ENCODE measurements at regions not wholly inside any gene's neighbourhood (a gene's known extent, or its start where the extent isn't known, plus 50 kb on each side); places are given as distances from the start of the nearest gene placed in this dataset.
"Not testable (repeated sequence)": the region's sequence is repeated elsewhere in the genome, so short reads cannot be mapped to it uniquely, and the experiment has no call there.

DNA sequence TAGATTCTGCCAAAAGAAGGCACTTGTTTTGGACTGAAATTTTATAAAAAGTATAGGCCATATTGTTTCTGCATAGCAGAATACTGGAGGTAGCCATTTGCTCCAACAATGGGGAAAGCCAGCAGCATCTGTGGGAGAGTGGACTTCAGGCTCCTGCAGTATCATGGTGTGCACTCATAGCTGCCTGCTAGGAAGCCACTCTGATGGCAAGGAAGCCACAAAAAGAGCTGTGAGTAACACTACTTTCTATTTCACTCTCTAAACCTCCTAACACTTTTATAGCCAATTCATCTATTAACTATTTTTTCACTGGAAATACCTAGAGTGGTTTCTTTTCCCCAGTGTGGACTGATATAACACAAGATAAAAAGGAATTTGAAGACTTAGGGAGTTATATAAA is 144.4 kb upstream of the KCNJ3 start:
- no peaks in the 10 kb centered on the region for H3K4me1 Mint-ChIP-seq (ENCODE audit: low read depth)
- no peak for DNase-seq
- H3K36me3 Mint-ChIP-seq (ENCODE audit: low read depth) = no peaks in the 10 kb centered on the region
- CTCF ChIA-PET = no interaction called here
- H3K9me3 Mint-ChIP-seq = no peaks in the 10 kb centered on the region
- intact Hi-C loops (cut with micrococcal nuclease) = no loop called here
- no peaks in the 10 kb centered on the region for H3K27me3 Mint-ChIP-seq (ENCODE audit: low read depth)
- H3K4me3 Mint-ChIP-seq = no peak overlapping the region
- H3K27ac Mint-ChIP-seq = no peak overlapping the region

DNA sequence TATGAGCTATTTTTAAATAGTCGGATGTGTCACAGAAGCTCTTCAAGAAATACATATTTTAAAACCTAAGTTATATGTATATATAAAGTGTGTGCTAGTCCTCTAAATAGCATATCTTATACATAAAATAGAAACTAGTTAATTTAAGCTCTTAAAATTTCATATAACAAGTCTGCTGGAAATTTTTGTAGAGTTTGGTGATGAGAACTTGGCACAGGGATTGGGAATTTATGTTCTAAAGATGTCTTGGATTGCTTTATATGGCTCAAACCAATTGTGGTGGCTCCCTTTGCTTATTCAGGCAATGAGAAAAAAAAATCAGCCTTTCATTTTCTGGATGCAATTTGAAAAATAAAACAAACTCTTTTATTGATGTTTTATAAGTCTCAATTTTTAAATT is 142.8 kb upstream of the KCNJ3 start:
- Mint-ChIP-seq H3K27me3 (ENCODE audit: low read depth) (no peaks in the 10 kb centered on the region), H3K36me3 (ENCODE audit: low read depth) (no peaks in the 10 kb centered on the region), H3K4me1 (ENCODE audit: low read depth) (no peaks in the 10 kb centered on the region), H3K9me3 (no peaks in the 10 kb centered on the region), H3K4me3 (no peak overlapping the region), H3K27ac (no peak overlapping the region)
- DNase-seq = no peak
- intact Hi-C loops (cut with micrococcal nuclease) = no loop called here
- CTCF ChIA-PET = no interaction called here

DNA sequence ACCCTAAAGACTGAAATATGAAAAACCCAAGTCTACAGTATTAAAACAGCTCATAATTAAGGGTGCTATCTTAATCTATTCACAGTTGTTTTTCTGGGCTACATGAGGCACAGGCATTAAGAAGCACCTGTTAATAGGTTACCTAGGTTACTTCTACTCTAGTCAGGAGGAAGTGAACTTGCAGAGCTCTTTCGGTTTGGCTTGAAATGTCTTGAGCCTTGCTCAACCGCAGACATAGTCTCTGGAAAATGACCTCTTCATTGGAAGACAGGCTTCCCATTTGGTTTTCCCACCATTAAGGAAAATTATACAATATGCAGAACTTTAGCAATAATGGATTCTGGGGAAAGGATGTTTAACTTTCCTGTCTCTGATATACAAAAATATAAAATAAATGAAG is 142.3 kb upstream of the KCNJ3 start:
- no peak overlapping the region for H3K27ac Mint-ChIP-seq
- H3K36me3 Mint-ChIP-seq (ENCODE audit: low read depth) = no peaks in the 10 kb centered on the region
- no peaks in the 10 kb centered on the region for H3K9me3 Mint-ChIP-seq
- no peak for DNase-seq
- CTCF ChIA-PET = no interaction called here
- intact Hi-C loops (cut with micrococcal nuclease) = no loop called here
- no peaks in the 10 kb centered on the region for H3K27me3 Mint-ChIP-seq (ENCODE audit: low read depth)
- no peaks in the 10 kb centered on the region for H3K4me1 Mint-ChIP-seq (ENCODE audit: low read depth)
- no peak overlapping the region for H3K4me3 Mint-ChIP-seq

DNA sequence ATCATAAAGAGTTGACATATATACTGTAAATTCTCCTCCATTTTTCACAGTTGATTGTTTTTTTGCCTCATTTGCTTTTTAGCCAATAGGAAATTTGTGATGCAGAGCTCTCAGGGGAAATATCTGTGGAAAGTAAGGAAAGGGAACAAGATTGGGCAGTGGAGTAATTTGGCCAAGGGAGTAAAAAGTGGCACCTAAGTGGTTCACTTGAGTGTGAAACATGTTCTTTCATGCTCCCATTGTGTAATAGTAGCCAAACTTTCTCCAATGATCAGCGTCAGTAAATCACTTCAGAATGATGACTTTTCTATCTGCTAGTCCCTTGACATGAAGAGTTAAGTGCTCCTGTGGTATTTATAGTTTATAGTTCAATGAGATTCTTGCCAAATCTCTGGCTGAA is 141.9 kb upstream of the KCNJ3 start:
- intact Hi-C loops (cut with micrococcal nuclease) = no loop called here
- no peak overlapping the region for H3K4me3 Mint-ChIP-seq
- no peaks in the 10 kb centered on the region for H3K9me3 Mint-ChIP-seq
- no peaks in the 10 kb centered on the region for H3K4me1 Mint-ChIP-seq (ENCODE audit: low read depth)
- no peaks in the 10 kb centered on the region for H3K27me3 Mint-ChIP-seq (ENCODE audit: low read depth)
- no peak for DNase-seq
- no peak overlapping the region for H3K27ac Mint-ChIP-seq
- CTCF ChIA-PET = no interaction called here
- H3K36me3 Mint-ChIP-seq (ENCODE audit: low read depth) = no peaks in the 10 kb centered on the region

DNA sequence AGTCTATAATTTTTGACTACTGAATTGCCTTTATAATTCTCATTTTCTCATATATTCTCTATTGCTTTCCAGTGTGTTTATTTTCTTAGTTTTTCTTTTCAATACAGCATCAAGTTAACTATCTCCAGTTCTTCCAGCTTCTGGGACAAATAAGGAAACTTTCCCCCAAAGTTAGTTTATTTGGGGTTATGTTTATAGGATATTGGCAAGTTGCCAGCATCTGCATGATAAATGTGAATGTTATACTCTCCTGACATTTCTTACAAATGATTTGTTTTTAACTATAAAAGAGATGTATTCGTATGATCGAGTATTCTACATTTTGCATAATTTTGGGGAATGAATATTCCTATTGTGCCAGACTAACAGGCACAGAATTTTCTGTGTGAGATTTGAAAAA is 140.6 kb upstream of the KCNJ3 start:
- intact Hi-C loops (cut with micrococcal nuclease) = no loop called here
- Mint-ChIP-seq H3K4me3 (no peak overlapping the region), H3K4me1 (ENCODE audit: low read depth) (no peaks in the 10 kb centered on the region), H3K27ac (no peak overlapping the region), H3K27me3 (ENCODE audit: low read depth) (no peaks in the 10 kb centered on the region), H3K36me3 (ENCODE audit: low read depth) (no peaks in the 10 kb centered on the region), H3K9me3 (no peaks in the 10 kb centered on the region)
- CTCF ChIA-PET = no interaction called here
- no peak for DNase-seq

DNA sequence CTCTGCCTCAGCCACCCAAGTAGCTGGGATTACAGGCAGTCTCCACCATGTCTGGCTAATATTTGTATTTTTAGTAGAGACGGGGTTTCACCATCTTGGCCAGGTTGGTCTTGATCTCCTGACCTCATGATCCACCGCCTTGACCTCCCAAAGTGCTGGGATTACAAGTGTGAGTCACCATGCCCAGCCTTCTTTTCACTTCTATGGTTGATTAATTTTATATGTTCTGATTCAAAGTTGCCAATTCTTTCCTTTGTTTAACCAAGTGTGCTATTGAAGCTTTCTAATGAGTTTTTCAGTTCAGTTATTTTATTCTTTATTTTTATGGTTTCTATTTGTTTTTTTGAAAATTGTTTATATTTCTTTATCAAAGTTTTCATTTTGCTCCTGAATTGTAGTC is 133.1 kb upstream of the KCNJ3 start:
- Mint-ChIP-seq H3K4me3 (no peak overlapping the region), H3K27me3 (ENCODE audit: low read depth) (no peaks in the 10 kb centered on the region), H3K9me3 (peaks cover 14% of the 10 kb centered on the region), H3K27ac (no peak overlapping the region), H3K4me1 (ENCODE audit: low read depth) (no peaks in the 10 kb centered on the region), H3K36me3 (ENCODE audit: low read depth) (no peaks in the 10 kb centered on the region)
- intact Hi-C loops (cut with micrococcal nuclease) = no loop called here
- no peak for DNase-seq
- CTCF ChIA-PET = no interaction called here

DNA sequence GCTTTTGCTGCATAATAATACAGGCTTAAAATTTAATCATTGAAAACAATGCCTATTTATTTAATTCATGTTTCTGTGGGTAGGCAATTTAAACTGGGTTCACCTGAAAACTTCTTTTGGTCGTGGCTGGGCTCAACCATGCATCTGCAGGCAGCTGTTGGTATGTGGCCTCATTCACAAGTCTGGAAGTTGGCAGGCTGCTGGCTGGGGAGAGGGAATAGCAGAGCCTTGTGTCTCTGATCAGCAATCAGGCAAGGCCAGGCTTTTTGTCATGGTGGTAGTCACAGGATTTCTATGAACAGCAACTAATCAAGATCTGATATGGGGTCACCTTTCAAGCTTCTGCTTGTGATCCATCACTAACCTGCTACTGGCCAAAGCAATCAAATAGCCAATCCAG is 130.1 kb upstream of the KCNJ3 start:
- Mint-ChIP-seq H3K36me3 (ENCODE audit: low read depth) (no peaks in the 10 kb centered on the region), H3K9me3 (peaks cover 16% of the 10 kb centered on the region), H3K4me1 (ENCODE audit: low read depth) (no peaks in the 10 kb centered on the region), H3K27ac (no peak overlapping the region), H3K4me3 (no peak overlapping the region), H3K27me3 (ENCODE audit: low read depth) (no peaks in the 10 kb centered on the region)
- CTCF ChIA-PET = no interaction called here
- DNase-seq = no peak
- intact Hi-C loops (cut with micrococcal nuclease) = no loop called here

DNA sequence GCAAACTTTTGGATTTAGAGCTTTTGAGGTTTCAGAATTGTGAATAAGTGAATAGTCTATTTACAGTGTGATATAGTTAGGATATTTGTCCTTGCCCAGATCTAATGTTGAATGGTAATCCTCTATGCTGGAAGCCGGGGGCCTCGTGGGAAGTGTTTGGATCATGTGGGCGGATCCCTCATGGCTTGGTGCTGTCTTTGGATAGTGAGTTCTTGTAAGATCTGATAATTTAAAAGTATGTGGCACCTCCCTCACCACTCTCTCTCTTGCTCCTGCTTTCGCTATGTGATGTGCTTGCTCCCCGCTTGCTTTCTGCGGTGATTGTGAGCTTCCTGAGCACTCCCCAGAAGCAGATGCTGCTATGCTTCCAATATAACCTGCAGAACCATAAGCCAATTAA is 128.0 kb upstream of the KCNJ3 start:
- peaks cover 12% of the 10 kb centered on the region for H3K9me3 Mint-ChIP-seq
- no peaks in the 10 kb centered on the region for H3K36me3 Mint-ChIP-seq (ENCODE audit: low read depth)
- intact Hi-C loops (cut with micrococcal nuclease) = no loop called here
- no peak overlapping the region for H3K27ac Mint-ChIP-seq
- H3K4me1 Mint-ChIP-seq (ENCODE audit: low read depth) = no peaks in the 10 kb centered on the region
- no peaks in the 10 kb centered on the region for H3K27me3 Mint-ChIP-seq (ENCODE audit: low read depth)
- no peak for DNase-seq
- no peak overlapping the region for H3K4me3 Mint-ChIP-seq
- CTCF ChIA-PET = no interaction called here

DNA sequence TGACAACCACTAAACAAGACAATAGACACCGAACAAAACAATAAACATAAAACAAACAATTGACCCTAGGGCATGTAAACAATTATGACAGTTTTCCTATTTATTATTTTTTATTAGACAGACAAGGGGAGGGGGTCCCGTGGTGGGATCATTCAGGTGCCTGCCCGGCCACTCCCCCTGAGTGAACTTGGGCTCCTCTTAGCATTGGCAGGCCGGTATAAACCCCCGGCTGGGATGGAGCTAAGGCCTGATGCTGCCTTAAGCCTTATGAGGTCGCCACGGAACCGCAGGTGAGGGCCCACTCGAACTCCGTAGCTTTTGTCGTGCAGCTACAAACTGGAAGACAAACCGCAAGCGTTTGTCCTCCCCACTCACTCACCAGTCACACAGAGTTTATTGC is 121.8 kb upstream of the KCNJ3 start:
- CTCF ChIA-PET; DNase-seq; H3K27ac Mint-ChIP-seq; H3K27me3 Mint-ChIP-seq (ENCODE audit: low read depth); H3K4me1 Mint-ChIP-seq (ENCODE audit: low read depth); H3K36me3 Mint-ChIP-seq (ENCODE audit: low read depth); intact Hi-C loops (cut with micrococcal nuclease); H3K4me3 Mint-ChIP-seq; H3K9me3 Mint-ChIP-seq: not testable (repeated sequence)

DNA sequence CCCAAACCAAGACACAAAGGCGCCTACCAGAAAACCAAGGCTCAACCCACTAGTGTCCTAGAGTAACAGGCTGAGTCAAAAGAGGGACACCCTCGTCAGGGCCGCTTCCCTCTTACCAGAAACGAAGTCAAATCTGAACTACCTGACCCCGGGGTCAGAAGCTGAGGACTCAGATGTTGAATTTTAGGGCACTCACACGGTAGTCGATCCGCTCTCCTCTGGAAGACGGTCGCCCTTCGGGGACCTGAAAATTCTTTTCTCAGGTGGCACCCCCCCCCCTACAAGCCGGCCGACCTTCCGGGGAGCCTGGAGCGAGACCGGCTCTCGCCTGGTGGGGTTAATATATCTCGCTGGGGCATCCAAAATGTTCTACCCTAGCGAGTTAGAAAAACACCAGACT is 121.1 kb upstream of the KCNJ3 start:
- H3K9me3 Mint-ChIP-seq = peaks cover 2% of the 10 kb centered on the region
- no peak for DNase-seq
- no peak overlapping the region for H3K4me3 Mint-ChIP-seq
- no peak overlapping the region for H3K27ac Mint-ChIP-seq
- no peaks in the 10 kb centered on the region for H3K27me3 Mint-ChIP-seq (ENCODE audit: low read depth)
- no peaks in the 10 kb centered on the region for H3K36me3 Mint-ChIP-seq (ENCODE audit: low read depth)
- CTCF ChIA-PET = no interaction called here
- intact Hi-C loops (cut with micrococcal nuclease) = no loop called here
- H3K4me1 Mint-ChIP-seq (ENCODE audit: low read depth) = no peaks in the 10 kb centered on the region

DNA sequence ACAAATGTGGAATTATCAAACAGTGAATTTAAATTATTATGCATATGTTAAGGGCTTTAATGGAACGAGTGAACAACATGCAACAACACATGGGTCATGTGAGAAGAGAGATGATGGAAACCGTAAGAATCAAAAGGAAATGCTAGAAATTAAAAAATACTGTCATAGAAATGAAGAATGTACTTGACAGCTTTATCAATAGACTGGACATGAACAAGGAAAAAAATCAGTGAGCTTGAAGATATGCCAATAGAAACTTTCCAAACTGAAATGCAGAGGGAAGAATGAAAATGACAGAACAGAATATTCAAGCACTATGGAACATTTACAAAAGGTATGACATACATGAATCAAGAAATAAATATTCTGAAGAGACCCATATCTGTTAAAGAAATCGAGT is 117.7 kb upstream of the KCNJ3 start:
- intact Hi-C loops (cut with micrococcal nuclease) = no loop called here
- peaks cover 10% of the 10 kb centered on the region for H3K9me3 Mint-ChIP-seq
- H3K4me1 Mint-ChIP-seq (ENCODE audit: low read depth) = no peaks in the 10 kb centered on the region
- no peak for DNase-seq
- H3K36me3 Mint-ChIP-seq (ENCODE audit: low read depth) = no peaks in the 10 kb centered on the region
- no peak overlapping the region for H3K4me3 Mint-ChIP-seq
- CTCF ChIA-PET = interaction anchor here (0.6 kb wide), 1 partner anchor 10 kb away, joined by 3 read pairs; no protein-coding TSS in a partner anchor
- no peaks in the 10 kb centered on the region for H3K27me3 Mint-ChIP-seq (ENCODE audit: low read depth)
- no peak overlapping the region for H3K27ac Mint-ChIP-seq

DNA sequence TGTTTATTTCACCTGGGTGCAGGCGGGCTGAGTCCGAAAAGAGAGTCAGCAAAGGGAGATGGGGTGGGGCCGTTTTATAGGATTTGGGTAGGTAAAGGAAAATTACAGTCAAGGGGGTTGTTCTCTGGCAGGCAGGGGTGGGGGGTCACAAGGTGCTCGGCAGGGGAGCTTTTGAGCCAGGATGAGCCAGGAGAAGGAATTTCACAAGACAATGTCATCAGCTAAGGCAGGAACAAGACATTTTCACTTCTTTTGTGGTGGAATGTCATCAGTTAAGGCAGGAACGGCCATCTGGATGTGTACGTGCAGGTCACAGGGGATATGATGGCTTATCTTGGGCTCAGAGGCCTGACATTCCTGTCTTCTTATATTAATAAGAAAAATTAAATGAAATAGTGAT is 115.8 kb upstream of the KCNJ3 start:
- H3K4me3 Mint-ChIP-seq; H3K27me3 Mint-ChIP-seq (ENCODE audit: low read depth); H3K9me3 Mint-ChIP-seq; intact Hi-C loops (cut with micrococcal nuclease); H3K27ac Mint-ChIP-seq; DNase-seq; H3K36me3 Mint-ChIP-seq (ENCODE audit: low read depth); H3K4me1 Mint-ChIP-seq (ENCODE audit: low read depth); CTCF ChIA-PET: not testable (repeated sequence)

DNA sequence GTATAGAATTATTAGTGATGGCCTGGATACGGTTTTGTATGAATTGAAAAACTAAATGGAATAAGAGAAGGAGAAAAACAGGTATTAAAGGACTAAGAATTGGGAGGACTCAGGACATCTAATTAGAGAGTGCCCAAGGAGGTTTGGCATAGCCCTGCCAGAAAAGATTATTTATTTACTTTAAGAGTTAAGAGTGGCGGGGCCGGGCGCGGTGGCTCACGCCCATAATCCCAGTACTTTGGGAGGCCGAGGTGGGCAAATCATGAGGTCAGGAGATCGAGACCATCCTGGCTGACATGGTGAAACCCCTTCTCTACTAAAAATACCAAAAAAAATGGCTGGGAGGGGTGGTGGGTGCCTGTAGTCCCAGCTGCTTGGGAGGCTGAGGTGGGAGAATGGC is 115.2 kb upstream of the KCNJ3 start:
- H3K4me3 Mint-ChIP-seq, H3K9me3 Mint-ChIP-seq: not testable (repeated sequence)

DNA sequence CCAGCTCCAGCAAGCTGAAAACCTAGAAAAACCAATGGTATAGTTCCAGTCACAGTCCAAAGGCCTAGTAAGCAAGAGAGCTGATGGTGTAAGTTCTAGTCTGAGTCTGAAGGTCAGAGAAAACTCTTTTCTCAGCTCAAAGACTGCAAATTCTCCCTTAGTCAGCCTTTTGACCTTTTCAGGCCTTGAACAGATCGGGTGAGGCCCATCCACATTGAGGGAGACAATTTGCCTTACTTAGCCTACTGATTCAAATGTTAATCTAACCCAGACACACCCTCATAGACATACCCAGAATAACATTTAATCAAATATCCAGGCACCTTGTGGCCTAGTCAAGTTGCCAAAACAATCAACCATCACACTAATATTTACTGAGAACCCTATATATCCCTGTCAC is 110.8 kb upstream of the KCNJ3 start:
- CTCF ChIA-PET = no interaction called here
- H3K9me3 Mint-ChIP-seq = peaks cover 6% of the 10 kb centered on the region
- no peak overlapping the region for H3K27ac Mint-ChIP-seq
- H3K4me3 Mint-ChIP-seq = no peak overlapping the region
- no peaks in the 10 kb centered on the region for H3K27me3 Mint-ChIP-seq (ENCODE audit: low read depth)
- no peaks in the 10 kb centered on the region for H3K36me3 Mint-ChIP-seq (ENCODE audit: low read depth)
- intact Hi-C loops (cut with micrococcal nuclease) = no loop called here
- no peaks in the 10 kb centered on the region for H3K4me1 Mint-ChIP-seq (ENCODE audit: low read depth)
- DNase-seq = no peak

More for the DNA sequence above, 115.2 kb upstream of the KCNJ3 start:
- H3K4me1 Mint-ChIP-seq (ENCODE audit: low read depth); intact Hi-C loops (cut with micrococcal nuclease); H3K27me3 Mint-ChIP-seq (ENCODE audit: low read depth); H3K27ac Mint-ChIP-seq; H3K36me3 Mint-ChIP-seq (ENCODE audit: low read depth); CTCF ChIA-PET; DNase-seq: not testable (repeated sequence)

All from activated naive CD4-positive, alpha-beta T cell treated with anti-CD3 and anti-CD28 coated beads for 36 hours (primary cell).